ENCODE measurements at regions not wholly inside any gene's neighbourhood (a gene's known extent, or its start where the extent isn't known, plus 50 kb on each side); places are given as distances from the start of the nearest gene placed in this dataset.
"Not testable (repeated sequence)": the region's sequence is repeated elsewhere in the genome, so short reads cannot be mapped to it uniquely, and the experiment has no call there.

- no peak for DNase-seq
These were observed 68.5 kb downstream of the CDC14C start for GRCh38 chr7:48992816-48993215.

GRCh38 chr7:49001610-49002033, 77.3 kb downstream of the CDC14C start:
- DNase-seq: peak in 1 of 58 donors; percentile 5

GRCh38 chr7:49010717-49011116, 86.4 kb downstream of the CDC14C start:
- DNase-seq: no peak

GRCh38 chr7:49014870-49015269, 90.5 kb downstream of the CDC14C start:
- no peak for DNase-seq

GRCh38 chr7:49020145-49020544, 95.8 kb downstream of the CDC14C start:
- no peak for DNase-seq

GRCh38 chr7:49022448-49022847, 98.1 kb downstream of the CDC14C start:
- DNase-seq: no peak

GRCh38 chr7:49023345-49024328, 99.3 kb downstream of the CDC14C start:
- DNase-seq: no peak

GRCh38 chr7:49030221-49030620, 105.9 kb downstream of the CDC14C start:
- no peak for DNase-seq

- not testable (repeated sequence) for DNase-seq
These were observed 108.8 kb downstream of the CDC14C start for GRCh38 chr7:49033140-49033539.

- DNase-seq: no peak
These were observed 113.2 kb downstream of the CDC14C start for GRCh38 chr7:49037346-49038210.

- no peak for DNase-seq
These were observed 114.5 kb downstream of the CDC14C start for GRCh38 chr7:49038821-49039358.

GRCh38 chr7:49060743-49061142, 136.4 kb downstream of the CDC14C start:
- DNase-seq: no peak

- no peak for DNase-seq
These were observed 150.2 kb downstream of the CDC14C start for GRCh38 chr7:49074538-49074937.

- DNase-seq: peak in 2 of 58 donors; percentile 0 to 1
These were observed 156.6 kb downstream of the CDC14C start for GRCh38 chr7:49080896-49081475.

- DNase-seq: no peak
These were observed 163.7 kb downstream of the CDC14C start for GRCh38 chr7:49088017-49088416.

- no peak for DNase-seq
These were observed 165.4 kb downstream of the CDC14C start for GRCh38 chr7:49089717-49090116.

- DNase-seq: no peak
These were observed 166.7 kb downstream of the CDC14C start for GRCh38 chr7:49091089-49091488.

GRCh38 chr7:49091519-49091918, 167.2 kb downstream of the CDC14C start:
- no peak for DNase-seq

GRCh38 chr7:49093218-49093617, 168.9 kb downstream of the CDC14C start:
- DNase-seq: no peak

GRCh38 chr7:49094866-49095265, 170.5 kb downstream of the CDC14C start:
- no peak for DNase-seq

GRCh38 chr7:49099587-49100326, 175.4 kb downstream of the CDC14C start:
- no peak for DNase-seq

Data from anterior cingulate cortex (tissue), 58 donors.